Smooth muscle cell (in vitro differentiated cells): ENCODE measurements at regions not wholly inside any gene's neighbourhood (a gene's known extent, or its start where the extent isn't known, plus 50 kb on each side); places are given as distances from the start of the nearest gene placed in this dataset.

Experiments
- DNase-seq: peaks from one replicate; lab custom pipeline; 2025; ENCODE audit not compliant: unreplicated experiment; lab: John Stamatoyannopoulos, UW
- H2AFZ ChIP-seq: fragments of 200-600 bp; sonication (generic); 2 replicates; pipeline ENCODE4 v1.6.0; 2016; ENCODE audit warnings: antibody characterized with exemption, low read depth, mild to moderate bottlenecking
- H3F3A ChIP-seq: fragments of 200-600 bp; sonication (generic); 2 replicates; pipeline ENCODE4 v1.6.0; 2017; ENCODE audit warnings: antibody characterized with exemption, low read depth
- H3K27ac ChIP-seq: fragments of 200-600 bp; sonication (generic); 2 replicates; pipeline ENCODE4 v1.5.1; 2016; ENCODE audit warnings: low read depth, mild to moderate bottlenecking
- H3K27me3 ChIP-seq: fragments of 200-600 bp; sonication (generic); 2 replicates; pipeline ENCODE4 v1.6.1; 2016; ENCODE audit warnings: low read depth, mild to moderate bottlenecking
- H3K36me3 ChIP-seq: fragments of 200-600 bp; sonication (generic); 2 replicates; pipeline ENCODE4 v1.5.1; 2016; ENCODE audit warnings: low read depth
- H3K4me1 ChIP-seq: fragments of 200-600 bp; sonication (generic); 2 replicates; pipeline ENCODE4 v1.5.1; 2016; ENCODE audit warnings: low read depth
- H3K4me2 ChIP-seq: fragments of 200-600 bp; sonication (generic); 2 replicates; pipeline ENCODE4 v1.6.0; 2016; ENCODE audit warnings: mild to moderate bottlenecking
- H3K4me3 ChIP-seq: fragments of 200-600 bp; sonication (generic); 2 replicates; pipeline ENCODE4 v1.5.1; 2016; ENCODE audit warnings: mild to moderate bottlenecking
- H3K79me2 ChIP-seq: fragments of 200-600 bp; sonication (generic); 2 replicates; pipeline ENCODE4 v1.6.0; 2016; ENCODE audit warnings: low read depth, mild to moderate bottlenecking
- H3K9ac ChIP-seq: fragments of 200-600 bp; sonication (generic); 2 replicates; pipeline ENCODE4 v1.6.0; 2016; ENCODE audit warnings: low read depth
- H3K9me3 ChIP-seq: fragments of 200-600 bp; sonication (generic); replicated peaks from 2 replicates; pipeline ENCODE4 v1.5.1; 2016; ENCODE audit warnings: low read depth
- H4K20me1 ChIP-seq: fragments of 200-600 bp; sonication (generic); 2 replicates; pipeline ENCODE4 v1.6.0; 2016; ENCODE audit warnings: low read depth
- CTCF ChIP-seq: fragments of 200-600 bp; sonication (generic); IDR thresholded peaks from 2 replicates; pipeline ENCODE4 v1.5.1; 2017; ENCODE audit warnings: borderline replicate concordance, mild to moderate bottlenecking, antibody characterized with exemption; ENCODE audit not compliant: insufficient read depth, poor library complexity, severe bottlenecking
- WGBS: methylation state at CpG from one replicate; pipeline ENCODE4 v1.1.7; 2016; ENCODE audit warnings: low lambda C conversion rate; 5-methylcytosine and 5-hydroxymethylcytosine counted together

GRCh38 chr2:217626926-217627325 is 375.9 kb downstream of the TNS1 start:
- no peak overlapping the region for H2AFZ ChIP-seq
- no peak overlapping the region for H3K27ac ChIP-seq
- H3F3A ChIP-seq, result no peaks in the 10 kb centered on the region
- no peak overlapping the region for H3K4me2 ChIP-seq
- no peaks in the 10 kb centered on the region for H3K9me3 ChIP-seq
- no peak overlapping the region for H3K4me3 ChIP-seq
- H3K27me3 ChIP-seq, result no peaks in the 10 kb centered on the region
- peaks cover 14% of the 10 kb centered on the region for H3K4me1 ChIP-seq
- 97% methylated on average over 5 of the region's 5 CpGs for WGBS
- no peak overlapping the region for H3K9ac ChIP-seq
- DNase-seq, result no peak
- no peaks in the 10 kb centered on the region for H4K20me1 ChIP-seq
- TF ChIP-seq CTCF, result no peak
- H3K36me3 ChIP-seq, result no peaks in the 10 kb centered on the region
- H3K79me2 ChIP-seq, result no peaks in the 10 kb centered on the region

- Histone ChIP-seq H3K9me3 (no peaks in the 10 kb centered on the region), H3K27me3 (no peaks in the 10 kb centered on the region), H4K20me1 (no peaks in the 10 kb centered on the region), H3K4me2 (peak overlapping the region; percentile 22), H3K9ac (no peak overlapping the region), H2AFZ (no peak overlapping the region), H3K36me3 (no peaks in the 10 kb centered on the region), H3K27ac (no peak overlapping the region), H3K79me2 (no peaks in the 10 kb centered on the region), H3F3A (no peaks in the 10 kb centered on the region), H3K4me1 (peaks cover 27% of the 10 kb centered on the region), H3K4me3 (no peak overlapping the region)
- no peak for DNase-seq
- TF ChIP-seq CTCF, result no peak
- WGBS, result 53% methylated on average over 4 of the region's 4 CpGs
These were observed 377.1 kb downstream of the TNS1 start for GRCh38 chr2:217625557-217626169.

- no peak for TF ChIP-seq CTCF
- H3K9ac ChIP-seq, result peak overlapping the region; percentile 61
- peak overlapping the region; percentile 72 for H3K4me2 ChIP-seq
- H3F3A ChIP-seq, result no peaks in the 10 kb centered on the region
- H3K4me1 ChIP-seq, result peaks cover 29% of the 10 kb centered on the region
- H3K4me3 ChIP-seq, result no peak overlapping the region
- no peak for DNase-seq
- peak overlapping the region; percentile 84 for H3K27ac ChIP-seq
- WGBS, result 90% methylated on average over 2 of the region's 2 CpGs
- no peaks in the 10 kb centered on the region for H3K79me2 ChIP-seq
- H2AFZ ChIP-seq, result no peak overlapping the region
- no peaks in the 10 kb centered on the region for H4K20me1 ChIP-seq
- H3K27me3 ChIP-seq, result no peaks in the 10 kb centered on the region
- no peaks in the 10 kb centered on the region for H3K36me3 ChIP-seq
- no peaks in the 10 kb centered on the region for H3K9me3 ChIP-seq
These were observed 379.4 kb downstream of the TNS1 start for GRCh38 chr2:217623281-217623912.
